GM23338 (cell line): ENCODE measurements at regions not wholly inside any gene's neighbourhood (a gene's known extent, or its start where the extent isn't known, plus 50 kb on each side); places are given as distances from the start of the nearest gene placed in this dataset.

Source experiments
- ATAC-seq: fragments of 200-7000 bp; cut with Tn5 transposase; 3 replicates; pipeline ENCODE4 v1.9.1; 2020
- DNase-seq: peaks from one replicate; pipeline ENCODE4 v3.0.0-alpha.2; 2015; ENCODE audit warnings: low spot score
- H2AFZ ChIP-seq: fragments of 200-600 bp; sonication (generic); 2 replicates; pipeline ENCODE4 v1.8.0; 2016; ENCODE audit warnings: antibody characterized with exemption, mild to moderate bottlenecking, moderate library complexity
- H3F3A ChIP-seq: fragments of 200-600 bp; sonication (generic); replicated peaks from 2 replicates; pipeline ENCODE4 v1.8.0; 2017; ENCODE audit warnings: antibody characterized with exemption, mixed run types, low read depth
- H3K27ac ChIP-seq: fragments of 200-600 bp; sonication (generic); 2 replicates; pipeline ENCODE4 v1.6.1; 2016; ENCODE audit warnings: low read depth
- H3K27me3 ChIP-seq: fragments of 200-600 bp; sonication (generic); 2 replicates; pipeline ENCODE4 v1.8.0; 2016; ENCODE audit warnings: mild to moderate bottlenecking, mixed run types, moderate library complexity; ENCODE audit not compliant: insufficient read depth
- H3K36me3 ChIP-seq: fragments of 200-600 bp; sonication (generic); 2 replicates; pipeline ENCODE4 v1.8.0; 2016; ENCODE audit warnings: mild to moderate bottlenecking; ENCODE audit not compliant: insufficient read depth
- H3K4me1 ChIP-seq: fragments of 200-600 bp; sonication (generic); 2 replicates; pipeline ENCODE4 v1.8.0; 2016; ENCODE audit warnings: mild to moderate bottlenecking, moderate library complexity; ENCODE audit not compliant: insufficient read depth
- H3K4me2 ChIP-seq: fragments of 200-600 bp; sonication (generic); 2 replicates; pipeline ENCODE4 v1.7.1; 2017; ENCODE audit warnings: mixed run types
- H3K4me3 ChIP-seq: fragments of 200-600 bp; sonication (generic); 2 replicates; pipeline ENCODE4 v1.6.1; 2016; ENCODE audit warnings: mixed run types
- H3K79me2 ChIP-seq: fragments of 200-600 bp; sonication (generic); replicated peaks from 2 replicates; pipeline ENCODE4 v1.8.0; 2017; ENCODE audit warnings: mild to moderate bottlenecking; ENCODE audit not compliant: insufficient read depth
- H3K9me2 ChIP-seq: fragments of 200-600 bp; sonication (generic); 2 replicates; pipeline ENCODE4 v1.8.0; 2017; ENCODE audit not compliant: insufficient read depth
- H4K20me1 ChIP-seq: fragments of 200-600 bp; sonication (generic); replicated peaks from 2 replicates; pipeline ENCODE4 v1.8.0; 2017; ENCODE audit warnings: mild to moderate bottlenecking; ENCODE audit not compliant: insufficient read depth
- H3K27ac Mint-ChIP-seq: 2 replicates; pipeline ENCODE4 v1.8.0; 2020; ENCODE audit warnings: inconsistent platforms, mild to moderate bottlenecking, moderate library complexity, mixed read lengths
- H3K27me3 Mint-ChIP-seq: 3 replicates; pipeline ENCODE4 v1.8.0; 2022; ENCODE audit warnings: low read depth, mild to moderate bottlenecking, moderate library complexity, mixed read lengths, inconsistent platforms; ENCODE audit not compliant: insufficient read depth, poor library complexity
- H3K36me3 Mint-ChIP-seq: 3 replicates; pipeline ENCODE4 v1.8.0; 2021; ENCODE audit warnings: low read depth, mild to moderate bottlenecking, inconsistent platforms, moderate library complexity, mixed read lengths
- H3K4me1 Mint-ChIP-seq: 3 replicates; pipeline ENCODE4 v1.8.0; 2020; ENCODE audit warnings: mild to moderate bottlenecking, inconsistent platforms, mixed read lengths
- H3K4me3 Mint-ChIP-seq: 3 replicates; pipeline ENCODE4 v1.8.0; 2021; ENCODE audit warnings: moderate library complexity, mild to moderate bottlenecking, inconsistent platforms, mixed read lengths
- H3K9me3 Mint-ChIP-seq: 3 replicates; pipeline ENCODE4 v1.8.0; 2020; ENCODE audit warnings: moderate library complexity, mild to moderate bottlenecking, inconsistent platforms, mixed read lengths
- POLR2AphosphoS5 ChIP-seq: IDR thresholded peaks from 2 replicates; pipeline ENCODE4 v1.6.1; 2016; ENCODE audit warnings: antibody characterized with exemption, low read depth
- STAT1 ChIP-seq: IDR thresholded peaks from one replicate; pipeline ENCODE4 v1.6.1; 2016; ENCODE audit warnings: antibody characterized with exemption; ENCODE audit not compliant: unreplicated experiment
- ZNF114 ChIP-seq: fragments of 250-450 bp; sonication (Bioruptor Pico); IDR thresholded peaks from 2 replicates; pipeline ENCODE4 v1.5.0; 2020; ENCODE audit warnings: mild to moderate bottlenecking, moderate library complexity
- TF ChIP-seq, protein P1 (sequence below), 2 experiments: fragments of 200-600 bp in 1 of 2; sonication (generic) in 1 of 2; conservative IDR thresholded peaks; 2 replicates each; pipeline versions ENCODE4 v1.5.1 to v1.6.1; 2016 to 2017; ENCODE audit warnings: antibody characterized with exemption in 2 of 2, low read depth in 2 of 2, mild to moderate bottlenecking in 2 of 2, moderate library complexity in 1 of 2
- TF ChIP-seq, protein P2 (sequence below): IDR thresholded peaks from one replicate; pipeline ENCODE4 v1.6.1; 2018; ENCODE audit warnings: antibody characterized with exemption; ENCODE audit not compliant: unreplicated experiment
- TF ChIP-seq, protein P3 (sequence below): fragments of 250-450 bp; sonication (Bioruptor Pico); IDR thresholded peaks from 2 replicates; pipeline ENCODE4 v1.5.0; 2020; ENCODE audit warnings: mild to moderate bottlenecking, moderate library complexity

DNA sequence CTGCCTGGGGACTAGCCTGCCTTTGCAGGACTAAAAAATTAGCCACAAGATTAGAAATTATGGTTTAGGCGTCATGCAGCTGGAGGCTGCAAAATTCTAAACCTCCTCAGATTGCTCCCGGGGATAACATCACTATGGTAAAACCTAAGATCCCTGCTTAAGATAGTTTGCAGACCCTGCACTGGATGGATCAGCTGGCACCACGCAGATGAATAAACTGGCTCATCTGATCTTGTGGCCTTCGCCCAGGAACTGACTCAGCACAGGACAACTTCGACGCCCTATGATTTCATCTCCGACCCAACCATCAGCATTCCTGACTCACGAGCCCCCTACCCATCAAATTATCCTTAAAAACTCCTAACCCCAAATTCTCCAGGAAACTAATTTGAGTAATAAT, 482.4 kb downstream of the SPRY1 start:
- H3F3A ChIP-seq, result no peaks in the 10 kb centered on the region
- DNase-seq, result no peak
- no peaks in the 10 kb centered on the region for H3K27me3 ChIP-seq
- H3K27ac Mint-ChIP-seq, result no peak overlapping the region
- H3K4me3 Mint-ChIP-seq, result no peak overlapping the region
- peaks cover 7% of the 10 kb centered on the region; the same call in 2 of the 3 replicates for H3K4me1 Mint-ChIP-seq
- no peaks in the 10 kb centered on the region for H4K20me1 ChIP-seq
- H3K4me3 ChIP-seq, result no peak overlapping the region
- H3K4me1 ChIP-seq, result no peaks in the 10 kb centered on the region; the same call in 1 of the 2 replicates
- H3K79me2 ChIP-seq, result no peaks in the 10 kb centered on the region
- H3K9me3 Mint-ChIP-seq, result peaks cover 14% of the 10 kb centered on the region; the same call in 2 of the 3 replicates
- peaks cover 15% of the 10 kb centered on the region; the same call in 1 of the 3 replicates for H3K36me3 Mint-ChIP-seq
- H3K27ac ChIP-seq, result no peak overlapping the region
- ATAC-seq, result no peak
- H3K27me3 Mint-ChIP-seq, result no peaks in the 10 kb centered on the region
- TF ChIP-seq POLR2AphosphoS5 (no peak), ZNF114 (CRISPR knock-in tag) (no peak), STAT1 (no peak)
- TF ChIP-seq, protein P1, sequence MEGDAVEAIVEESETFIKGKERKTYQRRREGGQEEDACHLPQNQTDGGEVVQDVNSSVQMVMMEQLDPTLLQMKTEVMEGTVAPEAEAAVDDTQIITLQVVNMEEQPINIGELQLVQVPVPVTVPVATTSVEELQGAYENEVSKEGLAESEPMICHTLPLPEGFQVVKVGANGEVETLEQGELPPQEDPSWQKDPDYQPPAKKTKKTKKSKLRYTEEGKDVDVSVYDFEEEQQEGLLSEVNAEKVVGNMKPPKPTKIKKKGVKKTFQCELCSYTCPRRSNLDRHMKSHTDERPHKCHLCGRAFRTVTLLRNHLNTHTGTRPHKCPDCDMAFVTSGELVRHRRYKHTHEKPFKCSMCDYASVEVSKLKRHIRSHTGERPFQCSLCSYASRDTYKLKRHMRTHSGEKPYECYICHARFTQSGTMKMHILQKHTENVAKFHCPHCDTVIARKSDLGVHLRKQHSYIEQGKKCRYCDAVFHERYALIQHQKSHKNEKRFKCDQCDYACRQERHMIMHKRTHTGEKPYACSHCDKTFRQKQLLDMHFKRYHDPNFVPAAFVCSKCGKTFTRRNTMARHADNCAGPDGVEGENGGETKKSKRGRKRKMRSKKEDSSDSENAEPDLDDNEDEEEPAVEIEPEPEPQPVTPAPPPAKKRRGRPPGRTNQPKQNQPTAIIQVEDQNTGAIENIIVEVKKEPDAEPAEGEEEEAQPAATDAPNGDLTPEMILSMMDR (conservative IDR thresholded peaks at IDR 0.05; ENCODE audit: low read depth in 2 of 2), result no peak
- TF ChIP-seq, protein P2, sequence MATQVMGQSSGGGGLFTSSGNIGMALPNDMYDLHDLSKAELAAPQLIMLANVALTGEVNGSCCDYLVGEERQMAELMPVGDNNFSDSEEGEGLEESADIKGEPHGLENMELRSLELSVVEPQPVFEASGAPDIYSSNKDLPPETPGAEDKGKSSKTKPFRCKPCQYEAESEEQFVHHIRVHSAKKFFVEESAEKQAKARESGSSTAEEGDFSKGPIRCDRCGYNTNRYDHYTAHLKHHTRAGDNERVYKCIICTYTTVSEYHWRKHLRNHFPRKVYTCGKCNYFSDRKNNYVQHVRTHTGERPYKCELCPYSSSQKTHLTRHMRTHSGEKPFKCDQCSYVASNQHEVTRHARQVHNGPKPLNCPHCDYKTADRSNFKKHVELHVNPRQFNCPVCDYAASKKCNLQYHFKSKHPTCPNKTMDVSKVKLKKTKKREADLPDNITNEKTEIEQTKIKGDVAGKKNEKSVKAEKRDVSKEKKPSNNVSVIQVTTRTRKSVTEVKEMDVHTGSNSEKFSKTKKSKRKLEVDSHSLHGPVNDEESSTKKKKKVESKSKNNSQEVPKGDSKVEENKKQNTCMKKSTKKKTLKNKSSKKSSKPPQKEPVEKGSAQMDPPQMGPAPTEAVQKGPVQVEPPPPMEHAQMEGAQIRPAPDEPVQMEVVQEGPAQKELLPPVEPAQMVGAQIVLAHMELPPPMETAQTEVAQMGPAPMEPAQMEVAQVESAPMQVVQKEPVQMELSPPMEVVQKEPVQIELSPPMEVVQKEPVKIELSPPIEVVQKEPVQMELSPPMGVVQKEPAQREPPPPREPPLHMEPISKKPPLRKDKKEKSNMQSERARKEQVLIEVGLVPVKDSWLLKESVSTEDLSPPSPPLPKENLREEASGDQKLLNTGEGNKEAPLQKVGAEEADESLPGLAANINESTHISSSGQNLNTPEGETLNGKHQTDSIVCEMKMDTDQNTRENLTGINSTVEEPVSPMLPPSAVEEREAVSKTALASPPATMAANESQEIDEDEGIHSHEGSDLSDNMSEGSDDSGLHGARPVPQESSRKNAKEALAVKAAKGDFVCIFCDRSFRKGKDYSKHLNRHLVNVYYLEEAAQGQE, result no peak
- TF ChIP-seq, protein P3, sequence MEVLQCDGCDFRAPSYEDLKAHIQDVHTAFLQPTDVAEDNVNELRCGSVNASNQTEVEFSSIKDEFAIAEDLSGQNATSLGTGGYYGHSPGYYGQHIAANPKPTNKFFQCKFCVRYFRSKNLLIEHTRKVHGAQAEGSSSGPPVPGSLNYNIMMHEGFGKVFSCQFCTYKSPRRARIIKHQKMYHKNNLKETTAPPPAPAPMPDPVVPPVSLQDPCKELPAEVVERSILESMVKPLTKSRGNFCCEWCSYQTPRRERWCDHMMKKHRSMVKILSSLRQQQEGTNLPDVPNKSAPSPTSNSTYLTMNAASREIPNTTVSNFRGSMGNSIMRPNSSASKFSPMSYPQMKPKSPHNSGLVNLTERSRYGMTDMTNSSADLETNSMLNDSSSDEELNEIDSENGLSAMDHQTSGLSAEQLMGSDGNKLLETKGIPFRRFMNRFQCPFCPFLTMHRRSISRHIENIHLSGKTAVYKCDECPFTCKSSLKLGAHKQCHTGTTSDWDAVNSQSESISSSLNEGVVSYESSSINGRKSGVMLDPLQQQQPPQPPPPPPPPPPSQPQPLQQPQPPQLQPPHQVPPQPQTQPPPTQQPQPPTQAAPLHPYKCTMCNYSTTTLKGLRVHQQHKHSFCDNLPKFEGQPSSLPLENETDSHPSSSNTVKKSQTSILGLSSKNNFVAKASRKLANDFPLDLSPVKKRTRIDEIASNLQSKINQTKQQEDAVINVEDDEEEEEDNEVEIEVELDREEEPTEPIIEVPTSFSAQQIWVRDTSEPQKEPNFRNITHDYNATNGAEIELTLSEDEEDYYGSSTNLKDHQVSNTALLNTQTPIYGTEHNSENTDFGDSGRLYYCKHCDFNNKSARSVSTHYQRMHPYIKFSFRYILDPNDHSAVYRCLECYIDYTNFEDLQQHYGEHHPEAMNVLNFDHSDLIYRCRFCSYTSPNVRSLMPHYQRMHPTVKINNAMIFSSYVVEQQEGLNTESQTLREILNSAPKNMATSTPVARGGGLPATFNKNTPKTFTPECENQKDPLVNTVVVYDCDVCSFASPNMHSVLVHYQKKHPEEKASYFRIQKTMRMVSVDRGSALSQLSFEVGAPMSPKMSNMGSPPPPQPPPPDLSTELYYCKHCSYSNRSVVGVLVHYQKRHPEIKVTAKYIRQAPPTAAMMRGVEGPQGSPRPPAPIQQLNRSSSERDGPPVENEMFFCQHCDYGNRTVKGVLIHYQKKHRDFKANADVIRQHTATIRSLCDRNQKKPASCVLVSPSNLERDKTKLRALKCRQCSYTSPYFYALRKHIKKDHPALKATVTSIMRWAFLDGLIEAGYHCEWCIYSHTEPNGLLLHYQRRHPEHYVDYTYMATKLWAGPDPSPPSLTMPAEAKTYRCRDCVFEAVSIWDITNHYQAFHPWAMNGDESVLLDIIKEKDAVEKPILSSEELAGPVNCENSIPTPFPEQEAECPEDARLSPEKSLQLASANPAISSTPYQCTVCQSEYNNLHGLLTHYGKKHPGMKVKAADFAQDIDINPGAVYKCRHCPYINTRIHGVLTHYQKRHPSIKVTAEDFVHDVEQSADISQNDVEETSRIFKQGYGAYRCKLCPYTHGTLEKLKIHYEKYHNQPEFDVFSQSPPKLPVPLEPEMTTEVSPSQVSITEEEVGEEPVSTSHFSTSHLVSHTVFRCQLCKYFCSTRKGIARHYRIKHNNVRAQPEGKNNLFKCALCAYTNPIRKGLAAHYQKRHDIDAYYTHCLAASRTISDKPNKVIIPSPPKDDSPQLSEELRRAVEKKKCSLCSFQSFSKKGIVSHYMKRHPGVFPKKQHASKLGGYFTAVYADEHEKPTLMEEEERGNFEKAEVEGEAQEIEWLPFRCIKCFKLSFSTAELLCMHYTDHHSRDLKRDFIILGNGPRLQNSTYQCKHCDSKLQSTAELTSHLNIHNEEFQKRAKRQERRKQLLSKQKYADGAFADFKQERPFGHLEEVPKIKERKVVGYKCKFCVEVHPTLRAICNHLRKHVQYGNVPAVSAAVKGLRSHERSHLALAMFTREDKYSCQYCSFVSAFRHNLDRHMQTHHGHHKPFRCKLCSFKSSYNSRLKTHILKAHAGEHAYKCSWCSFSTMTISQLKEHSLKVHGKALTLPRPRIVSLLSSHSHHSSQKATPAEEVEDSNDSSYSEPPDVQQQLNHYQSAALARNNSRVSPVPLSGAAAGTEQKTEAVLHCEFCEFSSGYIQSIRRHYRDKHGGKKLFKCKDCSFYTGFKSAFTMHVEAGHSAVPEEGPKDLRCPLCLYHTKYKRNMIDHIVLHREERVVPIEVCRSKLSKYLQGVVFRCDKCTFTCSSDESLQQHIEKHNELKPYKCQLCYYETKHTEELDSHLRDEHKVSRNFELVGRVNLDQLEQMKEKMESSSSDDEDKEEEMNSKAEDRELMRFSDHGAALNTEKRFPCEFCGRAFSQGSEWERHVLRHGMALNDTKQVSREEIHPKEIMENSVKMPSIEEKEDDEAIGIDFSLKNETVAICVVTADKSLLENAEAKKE, result no peak
- H3K9me2 ChIP-seq, result no peaks in the 10 kb centered on the region
- H3K4me2 ChIP-seq, result no peak overlapping the region
- H2AFZ ChIP-seq, result no peak overlapping the region
- H3K36me3 ChIP-seq, result no peaks in the 10 kb centered on the region; the same call in 1 of the 2 replicates
